ENCODE measurements at regions not wholly inside any gene's neighbourhood (a gene's known extent, or its start where the extent isn't known, plus 50 kb on each side); places are given as distances from the start of the nearest gene placed in this dataset.

DNA sequence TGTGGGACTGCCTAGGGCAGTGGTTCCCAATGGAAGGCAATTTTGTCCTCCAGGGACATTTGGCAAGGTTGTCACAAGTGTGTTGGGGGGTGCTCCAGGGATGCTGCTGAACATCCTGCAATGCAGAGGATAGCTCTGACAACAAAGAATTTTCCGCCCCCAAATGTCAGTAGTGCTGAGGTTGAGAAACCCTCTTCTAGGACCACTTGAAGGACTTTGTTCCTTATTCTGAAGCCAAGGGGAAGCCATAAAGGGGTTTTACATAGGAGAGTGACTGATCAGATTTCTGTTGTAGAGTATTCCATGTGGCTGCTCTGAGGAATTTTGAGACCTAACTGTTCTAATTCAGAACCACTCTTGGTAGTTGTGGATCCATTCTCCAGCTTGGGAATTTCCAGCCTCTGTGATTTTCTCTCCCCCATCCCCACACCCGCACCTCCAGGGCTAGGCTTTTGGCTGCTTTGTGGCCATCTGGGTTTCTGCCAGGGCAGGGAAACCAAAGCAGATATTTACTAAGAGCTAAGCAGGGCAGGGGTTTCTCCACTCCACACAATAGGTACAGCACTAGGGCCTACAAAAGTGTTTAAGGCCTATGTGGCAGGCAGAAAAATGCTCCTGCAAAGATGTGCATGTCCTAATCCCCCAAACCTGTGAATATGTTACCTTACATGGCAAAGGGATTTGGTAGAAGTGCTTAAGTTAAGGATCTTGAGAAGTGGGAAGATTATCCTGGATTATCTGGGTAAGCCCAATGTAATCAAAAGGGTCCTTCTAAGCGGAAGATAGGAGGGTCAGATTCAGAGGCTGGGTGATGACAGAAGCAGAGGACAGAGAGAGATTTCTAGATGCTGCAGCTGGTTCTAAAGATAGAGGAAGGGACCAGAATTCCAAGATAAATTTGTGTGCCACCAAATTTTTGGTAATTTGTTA is 135.4 kb downstream of the TMEM17 start:
- intact Hi-C loops (cut with micrococcal nuclease) = no loop called here
- ATAC-seq (ENCODE audit: low read depth) = no peak
- POLR2A ChIA-PET = no interaction called here
- no peak overlapping the region for H3K4me3 Mint-ChIP-seq
- no peaks in the 10 kb centered on the region for H3K36me3 Mint-ChIP-seq (ENCODE audit: low read depth)
- H3K9me3 Mint-ChIP-seq = peaks cover 7% of the 10 kb centered on the region
- TF ChIP-seq, protein P1, sequence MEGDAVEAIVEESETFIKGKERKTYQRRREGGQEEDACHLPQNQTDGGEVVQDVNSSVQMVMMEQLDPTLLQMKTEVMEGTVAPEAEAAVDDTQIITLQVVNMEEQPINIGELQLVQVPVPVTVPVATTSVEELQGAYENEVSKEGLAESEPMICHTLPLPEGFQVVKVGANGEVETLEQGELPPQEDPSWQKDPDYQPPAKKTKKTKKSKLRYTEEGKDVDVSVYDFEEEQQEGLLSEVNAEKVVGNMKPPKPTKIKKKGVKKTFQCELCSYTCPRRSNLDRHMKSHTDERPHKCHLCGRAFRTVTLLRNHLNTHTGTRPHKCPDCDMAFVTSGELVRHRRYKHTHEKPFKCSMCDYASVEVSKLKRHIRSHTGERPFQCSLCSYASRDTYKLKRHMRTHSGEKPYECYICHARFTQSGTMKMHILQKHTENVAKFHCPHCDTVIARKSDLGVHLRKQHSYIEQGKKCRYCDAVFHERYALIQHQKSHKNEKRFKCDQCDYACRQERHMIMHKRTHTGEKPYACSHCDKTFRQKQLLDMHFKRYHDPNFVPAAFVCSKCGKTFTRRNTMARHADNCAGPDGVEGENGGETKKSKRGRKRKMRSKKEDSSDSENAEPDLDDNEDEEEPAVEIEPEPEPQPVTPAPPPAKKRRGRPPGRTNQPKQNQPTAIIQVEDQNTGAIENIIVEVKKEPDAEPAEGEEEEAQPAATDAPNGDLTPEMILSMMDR (IDR thresholded peaks at IDR 0.05) = no peak
- no peak overlapping the region for H3K27ac Mint-ChIP-seq
- H3K4me1 Mint-ChIP-seq = no peaks in the 10 kb centered on the region
- H3K27me3 Mint-ChIP-seq = no peaks in the 10 kb centered on the region
- DNase-seq = no peak
- CTCF ChIA-PET = interaction anchor here (0.6 kb wide), 1 partner anchor 9 kb away, joined by 3 read pairs; no protein-coding TSS in a partner anchor

DNA sequence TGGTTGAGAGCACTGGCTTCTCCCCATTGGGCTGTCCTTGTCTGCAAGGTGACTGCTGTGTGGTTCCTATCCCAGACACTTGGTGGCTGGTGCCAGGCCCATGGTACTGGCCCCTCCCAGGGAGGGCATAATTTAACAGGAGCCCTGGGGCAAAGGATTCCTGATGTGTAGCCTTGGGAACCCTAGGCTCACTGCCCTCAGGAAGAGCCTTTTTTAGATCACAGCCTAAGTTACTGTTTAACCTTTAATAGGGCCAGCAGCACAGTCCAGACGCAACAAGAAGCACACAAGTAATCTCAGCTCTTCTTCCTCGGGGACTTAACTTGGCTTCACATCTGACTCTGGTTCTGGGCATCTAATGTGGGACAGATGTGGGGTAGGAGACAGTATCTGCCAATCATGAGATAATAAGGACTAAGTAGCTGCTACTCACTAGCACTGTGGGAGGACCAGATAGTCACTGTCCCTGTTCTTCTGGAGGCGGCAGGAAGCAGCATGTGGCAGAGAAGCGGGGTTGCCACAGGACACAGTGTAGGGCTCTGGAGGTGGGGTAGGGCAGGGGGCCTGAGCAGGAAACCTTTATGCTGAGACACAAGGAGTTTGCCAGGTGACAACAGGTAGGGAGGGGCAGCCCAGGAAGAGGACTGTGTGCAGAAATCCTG is 136.3 kb downstream of the TMEM17 start:
- Mint-ChIP-seq H3K27ac (no peak overlapping the region), H3K4me1 (peaks cover 6% of the 10 kb centered on the region), H3K27me3 (no peaks in the 10 kb centered on the region), H3K36me3 (ENCODE audit: low read depth) (no peaks in the 10 kb centered on the region), H3K9me3 (peaks cover 7% of the 10 kb centered on the region), H3K4me3 (no peak overlapping the region)
- TF ChIP-seq, protein P1 (IDR thresholded peaks at IDR 0.05) = no peak
- ChIA-PET CTCF (no interaction called here), POLR2A (no interaction called here)
- ATAC-seq (ENCODE audit: low read depth) (no peak), DNase-seq (no peak)
- intact Hi-C loops (cut with micrococcal nuclease) = no loop called here

DNA sequence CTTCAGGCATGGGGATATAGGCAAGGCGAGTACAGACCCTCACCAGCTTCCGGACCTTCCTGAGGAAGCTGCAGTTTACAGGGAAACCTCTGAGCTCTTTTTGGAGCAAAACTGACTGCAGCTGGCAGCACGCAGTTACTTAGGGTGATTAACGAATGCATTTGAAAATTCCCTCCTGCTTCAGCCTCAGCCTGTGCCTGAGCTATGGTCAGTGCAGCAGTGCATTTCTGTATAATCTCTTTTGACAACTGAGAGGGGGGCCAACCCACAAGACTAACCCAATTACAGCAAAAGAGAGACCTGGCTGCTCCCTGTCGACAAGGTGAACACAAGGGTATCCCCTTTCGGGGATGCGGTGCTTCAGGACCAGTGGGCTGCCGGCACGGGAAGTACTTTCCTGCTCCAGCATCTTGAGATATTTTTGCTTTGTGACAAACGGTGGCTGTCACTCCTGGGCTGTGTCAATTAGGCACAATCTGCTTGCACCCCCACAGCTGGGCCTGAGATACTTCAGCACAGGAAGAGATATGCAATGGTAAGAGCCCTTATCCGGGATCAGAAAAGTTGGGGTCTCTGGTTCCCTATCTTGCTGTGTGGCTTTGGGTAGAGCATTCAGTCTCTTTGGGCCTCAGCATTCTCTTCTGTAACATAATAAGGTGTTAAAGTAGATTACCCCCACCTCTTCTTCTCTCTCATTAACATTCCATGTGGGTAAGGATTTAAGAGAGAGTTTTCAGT is 141.0 kb downstream of the TMEM17 start:
- Mint-ChIP-seq H3K4me3 (no peak overlapping the region), H3K27ac (no peak overlapping the region), H3K4me1 (peaks cover 21% of the 10 kb centered on the region), H3K9me3 (no peaks in the 10 kb centered on the region), H3K36me3 (ENCODE audit: low read depth) (no peaks in the 10 kb centered on the region), H3K27me3 (no peaks in the 10 kb centered on the region)
- ChIA-PET POLR2A (no interaction called here), CTCF (no interaction called here)
- TF ChIP-seq, protein P1 (IDR thresholded peaks at IDR 0.05) = no peak
- no peak for ATAC-seq (ENCODE audit: low read depth)
- intact Hi-C loops (cut with micrococcal nuclease) = no loop called here
- no peak for DNase-seq

DNA sequence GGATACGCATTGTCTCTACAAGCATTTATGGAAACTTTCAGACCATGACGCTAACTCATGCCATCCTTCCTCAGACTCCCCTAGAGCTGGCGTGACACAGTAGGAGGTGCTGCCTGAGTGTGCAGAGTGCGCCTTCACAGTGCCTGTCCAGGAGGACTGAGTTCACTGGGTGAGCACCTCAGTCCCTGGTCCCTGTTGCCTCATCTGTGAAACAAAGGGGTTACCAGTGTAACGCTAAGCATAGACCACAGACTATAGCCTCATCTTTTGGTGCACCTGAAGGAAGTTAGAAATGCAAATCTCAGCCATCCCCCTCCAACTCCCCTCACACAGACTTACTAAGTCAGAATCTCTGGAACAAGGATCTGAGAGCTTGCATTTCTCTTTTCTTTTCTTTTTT is 142.8 kb downstream of the TMEM17 start:
- DNase-seq = no peak
- TF ChIP-seq, protein P1 (IDR thresholded peaks at IDR 0.05) = no peak
- H3K36me3 Mint-ChIP-seq (ENCODE audit: low read depth) = no peaks in the 10 kb centered on the region

DNA sequence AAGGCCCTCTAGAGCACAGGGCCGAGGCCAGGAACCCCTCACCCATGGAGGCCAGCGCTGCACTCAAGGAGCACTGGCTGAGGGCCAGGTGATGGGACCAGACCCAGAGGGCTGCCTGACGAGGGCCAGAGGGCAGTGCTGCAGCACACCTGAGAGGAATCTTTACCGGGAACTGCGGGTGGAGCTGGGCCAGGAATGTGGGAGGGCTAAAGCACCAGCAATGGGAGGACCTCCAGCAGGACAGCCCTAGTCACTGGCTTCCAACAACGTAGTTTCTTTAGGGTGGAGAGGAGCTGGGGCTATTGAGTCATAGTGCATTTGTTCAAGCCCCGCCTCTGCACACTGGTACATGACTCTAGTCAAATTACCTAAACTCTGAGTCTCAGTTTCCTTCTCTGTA is 143.4 kb downstream of the TMEM17 start:
- ATAC-seq (ENCODE audit: low read depth) = peak; percentile 43
- Mint-ChIP-seq H3K27ac (no peak overlapping the region), H3K36me3 (ENCODE audit: low read depth) (no peaks in the 10 kb centered on the region), H3K4me1 (peaks cover 21% of the 10 kb centered on the region), H3K27me3 (no peaks in the 10 kb centered on the region), H3K4me3 (no peak overlapping the region), H3K9me3 (no peaks in the 10 kb centered on the region)
- intact Hi-C loops (cut with micrococcal nuclease) = no loop called here
- ChIA-PET POLR2A (no interaction called here), CTCF (no interaction called here)
- no peak for DNase-seq
- TF ChIP-seq, protein P1 (IDR thresholded peaks at IDR 0.05) = no peak

More for the DNA sequence above, 142.8 kb downstream of the TMEM17 start:
- Mint-ChIP-seq H3K9me3 (no peaks in the 10 kb centered on the region), H3K27me3 (no peaks in the 10 kb centered on the region), H3K4me3 (no peak overlapping the region), H3K27ac (no peak overlapping the region), H3K4me1 (peaks cover 21% of the 10 kb centered on the region)
- ATAC-seq (ENCODE audit: low read depth) = peak; percentile 71
- intact Hi-C loops (cut with micrococcal nuclease) = no loop called here
- CTCF ChIA-PET = no interaction called here
- POLR2A ChIA-PET = interaction anchor here (0.7 kb wide), 1 partner anchor 363 kb away, joined by 5 read pairs; no protein-coding TSS in a partner anchor

Measured in activated B cell treated with CpG ODN at 0.5 μM for 24 hours (primary cell).